Islet of Langerhans (tissue), 1 donor: ENCODE measurements at regions not wholly inside any gene's neighbourhood (a gene's known extent, or its start where the extent isn't known, plus 50 kb on each side); places are given as distances from the start of the nearest gene placed in this dataset.
"Not testable (repeated sequence)": the region's sequence is repeated elsewhere in the genome, so short reads cannot be mapped to it uniquely, and the experiment has no call there.

Experiments
- FAIRE-seq: peaks from one replicate; lab custom pipeline; 2011; peaks lifted over from hg19 to GRCh38; lab: Jason Lieb, UNC

GRCh38 chr1:3992103-3992556 lies 92.1 kb upstream of the C1orf174 start:
- no peak for FAIRE-seq

DNA sequence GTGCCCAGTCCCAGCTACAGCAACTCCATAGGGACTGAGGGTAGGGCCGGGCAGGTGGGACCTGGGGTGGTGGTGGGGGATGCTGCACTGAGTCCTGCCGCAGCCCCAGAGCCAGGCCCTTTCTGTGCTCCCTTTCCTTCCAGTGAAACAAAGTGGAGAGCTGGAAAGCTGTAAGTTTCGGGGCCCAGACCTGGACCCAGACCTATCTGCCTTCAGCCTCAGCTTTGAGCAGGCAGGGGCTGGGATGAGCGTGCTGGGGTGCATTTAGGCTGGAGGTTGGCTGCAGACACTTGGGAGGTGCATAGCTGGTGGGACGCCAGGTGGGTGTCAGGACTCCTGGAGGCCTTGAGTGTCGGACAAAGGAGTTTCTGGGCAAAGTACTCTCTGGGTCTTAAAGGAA lies 92.7 kb upstream of the C1orf174 start:
- FAIRE-seq = no peak

GRCh38 chr1:3993619-3994375 lies 93.7 kb upstream of the C1orf174 start:
- FAIRE-seq = no peak

- no peak for FAIRE-seq
Measured at GRCh38 chr1:3995141-3995780, 95.2 kb upstream of the C1orf174 start.

- FAIRE-seq = no peak
Measured at GRCh38 chr1:3996846-3997705, 97.0 kb upstream of the C1orf174 start.

DNA sequence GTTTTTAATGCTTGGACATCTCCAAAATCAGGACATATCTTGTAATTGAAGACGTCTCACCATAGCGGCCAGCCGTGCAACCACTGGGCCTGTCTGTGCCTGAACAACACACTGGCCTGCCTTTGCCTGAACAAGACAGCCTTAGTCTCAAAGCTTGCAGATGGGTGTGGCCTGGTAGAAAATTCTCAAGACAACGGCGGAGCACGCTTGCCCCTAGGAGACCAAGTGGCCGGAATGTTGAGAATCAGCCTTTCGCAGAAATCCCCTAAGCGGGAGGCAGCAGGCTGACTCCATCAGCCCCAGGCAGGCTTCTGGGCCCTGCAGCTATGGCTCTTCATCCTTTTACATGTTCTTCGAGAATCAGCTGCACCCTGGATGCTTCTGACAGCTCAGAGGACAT lies 98.0 kb upstream of the C1orf174 start:
- FAIRE-seq = no peak

DNA sequence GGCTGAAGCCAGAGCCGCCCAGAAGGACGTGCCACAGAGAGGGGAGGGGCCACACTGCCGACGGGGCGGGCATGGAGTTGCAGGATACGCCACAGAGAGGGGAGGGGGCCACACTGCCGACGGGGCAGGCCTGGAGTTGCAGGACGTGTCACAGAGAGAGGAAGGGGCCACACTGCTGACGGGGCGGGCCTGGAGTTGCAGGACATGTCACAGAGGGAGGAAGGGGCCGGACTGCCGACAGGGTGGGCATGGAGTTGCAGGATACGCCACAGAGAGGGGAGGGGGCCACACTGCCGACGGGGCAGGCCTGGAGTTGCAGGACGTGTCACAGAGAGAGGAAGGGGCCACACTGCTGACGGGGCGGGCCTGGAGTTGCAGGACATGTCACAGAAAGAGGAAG lies 99.4 kb upstream of the C1orf174 start:
- FAIRE-seq = not testable (repeated sequence)

- FAIRE-seq = no peak
Measured at GRCh38 chr1:3999941-4000735, 100.1 kb upstream of the C1orf174 start.

DNA sequence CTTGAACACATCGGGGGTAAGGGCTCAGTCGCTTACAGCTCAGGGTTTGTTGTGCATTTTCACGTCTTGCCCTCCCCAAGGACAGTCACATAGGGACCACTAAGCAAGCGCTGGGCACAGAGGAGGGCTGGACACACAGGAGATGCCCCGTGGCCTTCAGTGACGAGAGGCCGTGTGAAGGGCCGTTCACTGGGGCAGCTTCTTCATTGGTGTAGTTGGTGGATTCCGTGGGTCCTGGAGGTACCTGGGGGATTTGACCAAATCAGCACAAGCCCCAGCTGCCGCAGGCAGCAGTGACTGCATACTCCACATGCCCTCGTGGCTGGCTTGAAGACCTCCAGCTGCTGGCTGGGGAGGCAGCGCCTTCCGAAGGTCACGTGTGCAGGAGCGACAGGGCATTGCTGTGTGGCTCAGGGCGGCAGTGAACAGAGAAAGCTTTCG lies 100.8 kb upstream of the C1orf174 start:
- no peak for FAIRE-seq

DNA sequence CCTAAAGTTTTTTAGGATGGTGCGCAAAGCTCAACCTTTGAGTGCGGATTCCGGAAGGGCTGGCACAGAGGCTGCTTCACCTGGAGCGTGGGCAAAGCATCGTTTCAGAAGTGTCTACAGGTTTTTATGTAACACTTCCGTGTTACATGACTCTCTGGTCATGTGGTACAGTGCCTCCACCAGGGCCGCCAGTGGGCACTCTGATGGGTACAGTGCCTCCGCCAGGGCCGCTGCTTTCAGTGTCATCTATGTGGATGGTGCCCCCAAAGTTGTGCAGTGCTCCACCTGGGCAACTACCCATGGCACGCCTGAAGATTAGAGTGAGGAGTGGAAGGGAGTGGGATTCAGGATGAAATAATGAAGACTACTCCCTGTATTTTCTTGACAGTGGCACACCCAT lies 101.4 kb upstream of the C1orf174 start:
- FAIRE-seq = no peak

- FAIRE-seq = no peak
Measured at GRCh38 chr1:4002061-4002521, 102.0 kb upstream of the C1orf174 start.

DNA sequence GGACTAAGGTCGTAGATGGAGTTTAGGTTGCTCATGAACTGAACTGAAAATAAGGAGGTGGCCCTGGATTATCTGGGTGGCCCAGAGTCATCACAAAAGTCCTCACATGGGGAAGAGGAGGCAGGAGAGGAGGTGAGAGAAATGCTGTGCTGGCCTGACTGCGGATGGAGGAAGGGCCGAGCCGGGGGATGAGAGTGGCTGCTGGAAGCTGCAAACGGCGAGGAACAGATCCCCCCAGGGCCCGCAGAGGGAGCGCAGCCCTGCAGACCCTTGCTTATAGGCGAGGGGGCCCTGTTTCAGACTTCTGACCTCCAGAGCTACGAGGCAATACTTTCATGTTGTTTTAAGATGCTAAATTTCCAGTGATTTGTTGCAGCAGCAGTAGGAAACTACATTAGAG lies 102.7 kb upstream of the C1orf174 start:
- no peak for FAIRE-seq

GRCh38 chr1:4003846-4004505 lies 103.9 kb upstream of the C1orf174 start:
- no peak for FAIRE-seq

DNA sequence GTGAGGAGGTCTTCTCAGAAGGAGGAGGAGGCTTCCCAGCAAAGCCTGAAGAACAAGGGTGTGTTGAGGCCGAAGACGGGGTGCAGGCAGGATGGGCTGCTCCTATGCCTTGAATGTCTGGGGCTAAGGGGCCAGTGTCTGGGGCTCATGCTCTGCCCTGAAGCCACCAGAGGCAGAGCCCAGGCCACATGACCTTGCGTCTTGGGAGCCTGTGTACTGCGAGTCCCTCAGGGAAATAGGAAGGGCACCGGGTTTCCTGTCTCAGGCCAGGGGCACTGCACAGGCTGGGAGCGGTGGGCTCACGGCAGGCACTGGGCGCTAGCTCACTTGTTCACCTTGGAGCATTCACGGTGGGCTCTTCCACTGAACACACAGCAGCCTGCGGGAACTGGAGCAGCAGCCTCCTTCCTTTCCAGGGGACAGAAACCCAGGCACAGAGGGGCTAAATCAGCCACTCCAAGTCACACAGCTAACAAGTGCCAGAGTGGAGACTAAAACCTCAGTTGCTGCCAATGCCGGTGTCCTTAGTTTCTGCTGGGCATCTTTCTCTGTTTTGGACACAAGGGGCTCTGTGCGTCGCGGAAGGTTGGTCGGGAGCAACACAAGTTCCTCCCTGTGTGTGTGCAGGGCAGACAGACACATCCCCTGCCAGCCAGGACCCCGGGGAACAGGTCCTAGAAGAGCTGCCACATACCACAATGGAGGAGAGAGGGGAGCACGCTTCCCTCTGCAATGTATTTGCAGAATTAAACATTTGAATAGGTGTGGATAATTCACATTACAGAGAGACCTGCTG lies 104.8 kb upstream of the C1orf174 start:
- no peak for FAIRE-seq

- FAIRE-seq = no peak
Measured at GRCh38 chr1:4005431-4005830, 105.4 kb upstream of the C1orf174 start.

DNA sequence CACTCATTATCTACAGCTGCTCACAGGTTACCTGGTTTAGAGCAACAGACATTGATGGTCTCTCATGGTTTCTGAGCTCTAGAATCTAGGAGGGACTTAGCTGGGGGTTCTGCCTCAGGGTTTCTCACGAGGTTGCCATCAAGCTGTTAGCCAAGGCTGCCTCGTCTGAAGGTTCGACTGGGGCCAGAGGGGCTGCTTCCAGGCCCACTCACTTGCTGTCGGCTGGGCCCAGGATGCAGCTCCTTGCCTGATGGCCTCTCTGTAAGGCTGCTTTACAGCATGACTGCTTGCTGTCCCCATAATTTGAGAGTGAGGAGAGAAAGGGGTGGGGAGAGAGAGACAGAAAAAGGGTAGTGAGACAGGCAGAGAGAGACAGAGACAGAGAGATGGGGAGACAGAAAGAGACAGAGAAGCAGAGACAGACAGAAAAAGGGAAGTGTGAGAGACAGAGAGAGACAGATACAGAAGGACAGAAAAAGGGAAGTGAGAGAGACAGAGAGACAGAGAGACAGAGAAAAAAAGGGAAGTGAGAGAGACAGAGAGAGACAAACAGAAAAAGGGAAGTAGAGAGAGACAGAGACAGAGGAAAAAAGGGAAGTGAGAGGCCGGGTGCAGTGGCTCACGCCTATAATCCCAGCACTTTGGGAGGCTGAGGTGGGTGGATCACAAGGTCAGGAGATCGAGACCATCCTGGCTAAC lies 106.8 kb upstream of the C1orf174 start:
- no peak for FAIRE-seq

DNA sequence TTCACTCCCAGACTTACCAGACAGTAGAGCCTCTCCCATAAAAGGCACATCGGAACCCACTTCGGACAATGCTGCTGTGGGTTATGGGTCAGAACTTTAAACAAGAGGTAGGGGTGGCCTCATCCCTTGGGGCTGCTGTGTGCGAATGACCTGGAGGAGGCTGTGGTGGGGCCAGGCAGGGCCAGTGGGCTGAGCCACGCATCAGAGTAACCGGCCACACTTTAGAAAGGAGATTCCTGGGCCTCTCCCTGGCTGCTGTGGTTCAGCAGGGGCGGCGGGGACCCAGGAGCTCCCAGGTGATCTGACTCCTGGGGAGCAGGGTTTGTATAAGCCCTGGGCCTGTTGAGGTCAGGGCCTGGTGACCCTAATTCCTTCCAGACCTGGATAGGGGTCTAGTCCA lies 110.2 kb upstream of the C1orf174 start:
- no peak for FAIRE-seq

- no peak for FAIRE-seq
Measured at GRCh38 chr1:4010814-4011605, 110.9 kb upstream of the C1orf174 start.
